Left colon (tissue), 2 donors: ENCODE measurements at regions not wholly inside any gene's neighbourhood (a gene's known extent, or its start where the extent isn't known, plus 50 kb on each side); places are given as distances from the start of the nearest gene placed in this dataset.

Experiments
- ATAC-seq: fragments of 200-7000 bp; cut with Tn5 transposase; one replicate; pipeline ENCODE4 v1.9.1; 2020; ENCODE audit warnings: mild to moderate bottlenecking, moderate library complexity
- DNase-seq, 2 donors: peaks; one replicate each; pipeline ENCODE4 v3.0.0-alpha.2; 2020
- intact Hi-C, 2 donors: fragments of 100-400 bp; cut with DNase I in 1 of 2; cut with micrococcal nuclease in 1 of 2; formaldehyde crosslinking; loops; one replicate each; pipeline versions ENCODE4 v1.11.2 to v1.14.0; 2022; cut with DNase I, micrococcal nuclease
- donor health status: DM: no; HTN: no; CAD: no.
- donor health status: DM: yes; HTN: yes; CAD: no.

DNA sequence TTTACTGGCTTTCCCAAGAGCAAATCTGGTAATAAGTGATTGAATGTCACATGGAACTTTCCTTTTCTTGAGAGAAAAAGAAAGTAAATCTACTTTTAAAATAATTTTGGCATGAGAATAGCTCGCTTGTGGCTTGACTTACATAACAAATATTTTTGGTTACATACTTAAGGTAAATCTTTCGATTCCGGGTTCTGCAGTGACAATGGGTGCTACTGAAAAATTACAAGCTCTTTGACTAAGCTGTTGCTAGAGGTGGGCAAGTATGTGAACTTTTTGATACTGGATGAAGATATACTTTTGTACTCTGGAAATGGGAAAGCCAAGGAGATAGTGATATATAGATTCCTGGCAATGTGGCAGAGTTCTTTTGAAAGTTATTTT, 51.9 kb upstream of the OTOL1 start:
- no peak for ATAC-seq
- no peak for DNase-seq
- intact Hi-C loops: no loop called here

GRCh38 chr3:161443921-161444693, 52.5 kb upstream of the OTOL1 start:
- ATAC-seq: no peak

DNA sequence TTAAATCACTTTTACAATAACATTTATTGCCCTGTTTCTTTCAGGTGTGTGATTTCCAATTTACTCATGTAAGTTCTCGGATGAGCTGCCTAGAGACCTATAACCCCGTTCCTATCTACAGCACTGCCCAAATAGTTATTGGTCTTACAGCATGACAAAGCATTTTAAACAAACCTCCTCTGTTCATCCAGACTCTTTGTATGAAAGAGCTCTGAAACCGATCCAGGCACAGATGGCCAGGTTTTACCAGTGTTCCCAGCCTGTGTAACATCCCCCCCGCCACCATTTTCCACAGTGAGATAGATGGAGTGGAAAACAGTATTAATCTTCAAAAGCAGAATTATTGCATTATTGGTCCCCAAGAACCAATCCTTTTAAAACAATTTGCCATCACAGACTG, 59.0 kb upstream of the SPTSSB start:
- DNase-seq (no peak), ATAC-seq (no peak)
- intact Hi-C loops: no loop called here

More at GRCh38 chr3:161443921-161444693, 52.5 kb upstream of the OTOL1 start:
- DNase-seq: no peak
- intact Hi-C loops: no loop called here

DNA sequence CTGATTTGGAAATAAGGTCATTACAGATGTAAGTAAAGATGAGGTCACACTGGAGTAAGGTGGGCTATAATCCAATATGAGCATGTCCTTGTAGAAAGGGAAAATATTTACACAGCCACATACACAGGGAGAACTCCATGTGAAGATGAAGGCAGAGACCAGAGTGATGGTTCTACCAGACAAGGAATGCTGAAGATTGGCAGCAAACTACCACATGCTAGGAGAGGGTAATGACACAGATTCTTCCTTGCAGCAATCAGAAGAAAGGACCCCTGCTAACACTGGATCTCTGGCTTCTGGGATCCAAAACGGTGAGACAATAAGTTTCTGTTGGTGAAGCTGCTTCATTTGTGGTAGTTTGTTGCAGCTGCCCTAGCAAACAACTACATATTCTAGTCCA, 56.0 kb upstream of the SPTSSB start:
- no peak for ATAC-seq
- DNase-seq: no peak
- intact Hi-C loops: loop anchor here (10.0 kb wide), 2 partner anchors 153 to 723 kb away; no protein-coding TSS in a partner anchor

DNA sequence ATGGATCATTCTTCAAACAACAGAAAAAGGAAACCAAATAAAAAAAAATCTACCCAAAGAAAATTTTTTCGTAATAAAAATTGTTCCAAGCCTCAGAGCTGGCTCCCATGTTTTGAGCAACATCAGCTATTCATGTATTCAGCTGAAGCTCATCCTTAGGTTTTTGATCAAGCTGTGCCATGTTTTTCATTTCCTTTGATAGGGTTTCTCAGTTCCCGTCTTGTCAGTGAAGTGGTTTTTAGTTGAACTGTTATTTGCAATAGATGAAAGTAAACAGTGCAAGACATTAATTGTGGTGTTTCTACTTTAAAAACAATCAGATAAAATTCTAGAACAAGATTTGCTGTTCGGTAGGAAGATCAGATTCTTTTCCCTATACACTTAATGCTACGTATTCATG, 55.4 kb upstream of the SPTSSB start:
- DNase-seq (no peak), ATAC-seq (no peak)
- intact Hi-C loops: loop anchor here (10.0 kb wide), 2 partner anchors 152 to 722 kb away; no protein-coding TSS in a partner anchor

DNA sequence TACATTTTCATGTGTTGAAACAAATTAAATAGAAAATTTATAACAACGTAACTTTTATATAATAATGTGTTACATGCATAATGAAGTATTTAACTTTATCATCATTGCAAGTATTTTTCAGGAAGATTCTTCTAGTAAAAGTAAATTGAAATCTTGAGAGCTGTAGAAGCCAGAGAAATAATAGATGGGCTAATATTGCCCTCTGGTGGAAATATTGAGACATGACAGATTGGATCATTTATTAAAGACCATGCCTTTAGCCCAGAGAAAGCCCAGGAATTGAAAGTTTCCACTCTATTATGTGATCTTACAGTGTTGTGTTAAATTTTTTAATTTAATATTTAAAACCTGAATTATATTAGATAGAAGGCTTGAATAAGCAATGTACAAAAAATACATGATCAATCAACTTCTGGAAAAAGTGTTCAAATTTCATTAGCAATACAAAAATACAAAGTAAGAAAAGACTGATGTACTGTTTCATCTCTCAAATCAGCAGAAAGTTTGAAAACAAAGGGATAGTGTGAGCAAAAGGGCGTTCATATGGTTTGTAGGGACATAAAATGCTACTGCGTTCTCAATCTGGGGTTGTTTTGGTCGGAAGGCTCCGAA, 52.7 kb upstream of the SPTSSB start:
- no peak for DNase-seq
- intact Hi-C loops: loop anchor here (2.0 to 10.0 kb wide), 3 partner anchors 149 to 719 kb away; no protein-coding TSS in a partner anchor
- peak; percentile 52 for ATAC-seq

- ATAC-seq (no peak), DNase-seq (no peak)
- intact Hi-C loops: loop anchor here (2.0 to 10.0 kb wide), 3 partner anchors 147 to 717 kb away; no protein-coding TSS in a partner anchor
Measured at GRCh38 chr3:161422171-161422700, 50.9 kb upstream of the SPTSSB start.
